RWPE2 (cell line): ENCODE measurements at regions not wholly inside any gene's neighbourhood (a gene's known extent, or its start where the extent isn't known, plus 50 kb on each side); places are given as distances from the start of the nearest gene placed in this dataset.
A peak's percentile ranks its signal among the peaks of the same experiment; 100 is the strongest.

Source experiments
- ATAC-seq: fragments of 200-7000 bp; cut with Tn5 transposase; 3 replicates; pipeline ENCODE4 v1.9.1; 2021; ENCODE audit warnings: low read depth
- DNase-seq: peaks from one replicate; pipeline ENCODE4 v3.0.0-alpha.2; 2020; ENCODE audit warnings: low spot score
- H3K27ac ChIP-seq: fragments of 450-650 bp; 2 replicates; pipeline ENCODE4 v1.5.1; 2017; ENCODE audit warnings: mild to moderate bottlenecking; ENCODE audit not compliant: poor library complexity, severe bottlenecking
- H3K27me3 ChIP-seq: fragments of 250-450 bp; sonication (Bioruptor Pico); 2 replicates; pipeline ENCODE4 v1.5.1; 2021; ENCODE audit warnings: mild to moderate bottlenecking, moderate library complexity; ENCODE audit not compliant: insufficient read depth, poor library complexity, severe bottlenecking
- H3K36me3 ChIP-seq: fragments of 250-450 bp; sonication (Bioruptor Pico); 2 replicates; pipeline ENCODE4 v1.5.1; 2020; ENCODE audit warnings: low read depth, mild to moderate bottlenecking, moderate library complexity
- H3K4me1 ChIP-seq: fragments of 250-450 bp; sonication (Bioruptor Pico); 2 replicates; pipeline ENCODE4 v1.5.1; 2021; ENCODE audit warnings: mild to moderate bottlenecking, moderate library complexity; ENCODE audit not compliant: insufficient read depth, poor library complexity, severe bottlenecking
- H3K4me3 ChIP-seq: fragments of 250-450 bp; sonication (Bioruptor Pico); 2 replicates; pipeline ENCODE4 v1.5.1; 2021; ENCODE audit warnings: mild to moderate bottlenecking, moderate library complexity; ENCODE audit not compliant: severe bottlenecking
- H3K9me3 ChIP-seq: fragments of 250-450 bp; sonication (Bioruptor Pico); 2 replicates; pipeline ENCODE4 v1.5.1; 2021; ENCODE audit warnings: mild to moderate bottlenecking, moderate library complexity; ENCODE audit not compliant: severe bottlenecking
- CTCF ChIP-seq: fragments of 450-650 bp; IDR thresholded peaks from one replicate; pipeline ENCODE4 v1.5.1; 2017; ENCODE audit warnings: mild to moderate bottlenecking, moderate library complexity; ENCODE audit not compliant: poor library complexity, severe bottlenecking

DNA sequence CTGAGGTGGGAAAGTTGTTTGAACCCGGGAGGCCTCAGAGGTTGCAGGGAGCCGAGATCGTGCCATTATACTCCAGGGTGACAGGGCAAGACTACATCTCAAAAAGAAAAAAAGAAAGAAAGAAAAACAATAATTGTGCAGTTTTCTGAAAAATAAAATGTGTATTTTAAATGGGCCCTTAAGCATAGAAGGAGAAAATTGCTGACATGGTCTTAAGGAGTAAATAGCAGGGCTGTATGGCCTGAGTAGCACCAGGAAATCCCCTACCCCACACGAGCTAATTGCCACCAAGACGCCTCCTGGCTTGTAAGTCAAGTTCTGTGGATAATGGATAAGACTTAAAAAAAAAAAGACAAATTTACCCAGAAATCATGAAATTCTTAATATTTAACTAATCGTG, 271.4 kb upstream of the NCKAP5 start:
- no peak overlapping the region for H3K27ac ChIP-seq

DNA sequence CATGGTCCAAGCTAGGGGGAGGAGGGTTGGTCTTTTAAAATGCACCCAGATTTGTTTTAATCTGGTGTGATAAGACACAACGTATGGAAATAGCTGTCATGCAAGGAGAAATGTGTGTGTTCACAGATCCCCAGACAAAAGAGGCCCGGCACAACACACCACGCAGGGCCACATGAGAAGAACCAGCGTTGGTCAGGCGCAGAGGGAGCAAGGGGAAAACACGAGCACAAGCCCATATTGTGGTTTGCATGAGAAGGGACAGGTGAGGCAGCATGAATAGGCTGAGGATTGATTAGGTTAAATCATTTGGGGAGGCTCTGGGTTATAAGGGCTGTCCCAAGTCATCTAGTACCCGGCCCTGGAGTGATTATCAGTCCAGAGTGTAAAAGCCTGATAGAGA, 272.5 kb upstream of the NCKAP5 start:
- TF ChIP-seq CTCF: no peak
- no peak for ATAC-seq
- H3K27me3 ChIP-seq: no peaks in the 10 kb centered on the region
- H3K27ac ChIP-seq: peak overlapping the region; percentile 80
- DNase-seq: no peak
- H3K4me3 ChIP-seq: no peak overlapping the region
- H3K4me1 ChIP-seq: peaks cover 17% of the 10 kb centered on the region
- H3K36me3 ChIP-seq: no peaks in the 10 kb centered on the region
- no peaks in the 10 kb centered on the region for H3K9me3 ChIP-seq

More for the DNA sequence above, 271.4 kb upstream of the NCKAP5 start:
- Histone ChIP-seq H3K36me3 (no peaks in the 10 kb centered on the region), H3K9me3 (no peaks in the 10 kb centered on the region), H3K27me3 (no peaks in the 10 kb centered on the region), H3K4me3 (no peak overlapping the region), H3K4me1 (peaks cover 17% of the 10 kb centered on the region)
- TF ChIP-seq CTCF: no peak
- no peak for ATAC-seq
- no peak for DNase-seq

- Histone ChIP-seq H3K27ac (peak overlapping the region; percentile 80), H3K9me3 (no peaks in the 10 kb centered on the region), H3K4me3 (no peak overlapping the region), H3K36me3 (no peaks in the 10 kb centered on the region), H3K27me3 (no peaks in the 10 kb centered on the region), H3K4me1 (peaks cover 17% of the 10 kb centered on the region)
- DNase-seq (no peak), ATAC-seq (peak; percentile 84)
- TF ChIP-seq CTCF: no peak
These were observed 273.6 kb upstream of the NCKAP5 start for GRCh38 chr2:133841900-133842299.

DNA sequence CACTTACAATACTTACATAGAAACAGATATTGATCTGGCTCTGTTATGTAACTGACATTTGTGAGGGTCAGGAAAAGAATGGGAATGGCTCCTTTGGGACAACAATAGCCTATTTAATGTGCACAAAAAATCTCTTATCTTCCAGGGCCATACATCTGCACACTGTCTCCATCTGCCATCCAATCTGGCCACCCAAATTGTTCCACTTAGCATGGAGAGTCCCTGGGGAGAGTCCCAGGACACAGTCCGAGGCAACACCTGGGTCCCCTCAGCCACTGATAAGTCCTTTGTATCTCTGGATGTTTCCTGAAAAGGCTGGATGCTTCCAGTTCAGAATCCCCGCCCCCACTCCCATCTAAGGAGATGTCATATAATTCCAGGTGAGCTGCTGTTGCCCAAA, 274.2 kb upstream of the NCKAP5 start:
- Histone ChIP-seq H3K9me3 (no peaks in the 10 kb centered on the region), H3K27me3 (no peaks in the 10 kb centered on the region), H3K4me1 (peaks cover 17% of the 10 kb centered on the region), H3K4me3 (no peak overlapping the region), H3K36me3 (no peaks in the 10 kb centered on the region), H3K27ac (peak overlapping the region; percentile 80)
- no peak for DNase-seq
- no peak for TF ChIP-seq CTCF
- no peak for ATAC-seq

GRCh38 chr2:133843091-133843490, 274.8 kb upstream of the NCKAP5 start:
- TF ChIP-seq CTCF: no peak
- H3K27me3 ChIP-seq: no peaks in the 10 kb centered on the region
- no peak overlapping the region for H3K4me3 ChIP-seq
- H3K9me3 ChIP-seq: no peaks in the 10 kb centered on the region
- no peak for ATAC-seq
- H3K27ac ChIP-seq: peak overlapping the region; percentile 80
- H3K4me1 ChIP-seq: peaks cover 17% of the 10 kb centered on the region
- DNase-seq: no peak
- no peaks in the 10 kb centered on the region for H3K36me3 ChIP-seq
